ENCODE measurements at regions not wholly inside any gene's neighbourhood (a gene's known extent, or its start where the extent isn't known, plus 50 kb on each side); places are given as distances from the start of the nearest gene placed in this dataset.

DNA sequence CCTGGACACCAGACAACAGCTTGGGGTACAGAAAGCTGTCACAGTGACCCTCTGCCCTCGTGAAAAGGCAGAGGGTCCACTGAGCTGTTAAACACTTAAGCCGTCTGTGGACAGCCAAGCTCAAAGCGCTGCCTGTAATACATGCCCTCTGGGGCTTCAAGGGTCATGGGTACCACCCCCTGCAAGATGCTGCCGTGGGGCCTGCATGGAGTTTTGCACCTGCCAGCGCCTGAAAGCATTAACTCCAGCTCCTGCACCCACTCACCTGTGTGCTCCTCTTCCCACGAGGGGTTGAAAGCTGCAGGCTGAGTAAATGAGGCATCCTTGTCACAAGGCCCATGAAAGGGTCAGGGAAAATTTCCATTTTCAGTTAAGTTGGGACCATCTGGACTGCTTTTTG, 70.6 kb upstream of the PHLPP1 start:
- TF ChIP-seq, protein P1, sequence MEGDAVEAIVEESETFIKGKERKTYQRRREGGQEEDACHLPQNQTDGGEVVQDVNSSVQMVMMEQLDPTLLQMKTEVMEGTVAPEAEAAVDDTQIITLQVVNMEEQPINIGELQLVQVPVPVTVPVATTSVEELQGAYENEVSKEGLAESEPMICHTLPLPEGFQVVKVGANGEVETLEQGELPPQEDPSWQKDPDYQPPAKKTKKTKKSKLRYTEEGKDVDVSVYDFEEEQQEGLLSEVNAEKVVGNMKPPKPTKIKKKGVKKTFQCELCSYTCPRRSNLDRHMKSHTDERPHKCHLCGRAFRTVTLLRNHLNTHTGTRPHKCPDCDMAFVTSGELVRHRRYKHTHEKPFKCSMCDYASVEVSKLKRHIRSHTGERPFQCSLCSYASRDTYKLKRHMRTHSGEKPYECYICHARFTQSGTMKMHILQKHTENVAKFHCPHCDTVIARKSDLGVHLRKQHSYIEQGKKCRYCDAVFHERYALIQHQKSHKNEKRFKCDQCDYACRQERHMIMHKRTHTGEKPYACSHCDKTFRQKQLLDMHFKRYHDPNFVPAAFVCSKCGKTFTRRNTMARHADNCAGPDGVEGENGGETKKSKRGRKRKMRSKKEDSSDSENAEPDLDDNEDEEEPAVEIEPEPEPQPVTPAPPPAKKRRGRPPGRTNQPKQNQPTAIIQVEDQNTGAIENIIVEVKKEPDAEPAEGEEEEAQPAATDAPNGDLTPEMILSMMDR (conservative IDR thresholded peaks at IDR 0.05; ENCODE audit: low read length) = no peak
- no peak for TF ChIP-seq EZH2phosphoT487 (IDR thresholded peaks at IDR 0.05; ENCODE audit: borderline replicate concordance)

All from Loucy (cell line).